Activated CD4-positive, CD25-positive, alpha-beta regulatory T cell (primary cell): ENCODE measurements at regions not wholly inside any gene's neighbourhood (a gene's known extent, or its start where the extent isn't known, plus 50 kb on each side); places are given as distances from the start of the nearest gene placed in this dataset.
"Not testable (repeated sequence)": the region's sequence is repeated elsewhere in the genome, so short reads cannot be mapped to it uniquely, and the experiment has no call there.

ENCODE experiments used
- DNase-seq, 4 experiments: peaks; one replicate each; lab custom pipeline; 2025; lab: John Stamatoyannopoulos, UW

DNA sequence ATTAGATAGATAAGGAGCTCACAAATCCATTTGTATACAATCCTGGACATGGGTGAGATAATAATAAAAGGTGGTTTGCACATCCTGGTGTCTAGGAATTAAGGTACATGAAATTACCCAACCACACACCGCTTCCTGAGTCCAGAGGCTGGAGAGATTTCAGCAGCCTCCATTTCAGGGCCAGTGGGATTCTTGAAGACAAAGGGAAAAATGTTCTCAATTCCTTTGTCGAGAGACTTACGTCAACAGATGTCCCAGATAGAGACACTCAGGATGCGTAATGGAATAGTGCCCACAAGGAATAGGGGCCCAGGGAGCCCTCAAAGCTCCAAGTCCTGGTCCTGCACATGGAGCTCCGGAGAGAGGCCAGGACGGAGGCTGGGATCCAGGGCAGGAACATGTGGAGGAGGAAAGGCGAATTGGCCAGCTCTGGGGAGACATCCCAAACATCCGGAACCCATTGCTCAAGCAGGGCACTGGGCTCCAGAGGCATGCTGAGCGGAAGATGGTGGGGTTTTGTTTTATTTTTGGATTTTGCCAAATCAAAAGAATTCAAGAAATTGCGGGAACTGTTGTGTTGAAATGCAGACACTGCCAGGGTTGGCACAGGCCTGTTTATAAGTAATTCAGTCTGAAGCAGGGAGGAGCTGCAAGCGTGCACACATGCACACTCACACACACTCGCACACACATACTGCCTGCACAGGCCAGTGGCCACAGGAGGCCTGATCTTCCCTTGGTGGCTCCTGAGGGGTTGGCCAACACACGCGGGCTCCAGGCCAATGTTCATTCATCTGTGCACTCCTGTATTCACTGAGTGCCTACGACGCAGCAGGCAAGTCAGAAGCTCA is 97.2 kb downstream of the NOG start:
- no peak for DNase-seq

- no peak for DNase-seq
Observed at GRCh38 chr17:56694825-56695224, 101.3 kb downstream of the NOG start.

DNA sequence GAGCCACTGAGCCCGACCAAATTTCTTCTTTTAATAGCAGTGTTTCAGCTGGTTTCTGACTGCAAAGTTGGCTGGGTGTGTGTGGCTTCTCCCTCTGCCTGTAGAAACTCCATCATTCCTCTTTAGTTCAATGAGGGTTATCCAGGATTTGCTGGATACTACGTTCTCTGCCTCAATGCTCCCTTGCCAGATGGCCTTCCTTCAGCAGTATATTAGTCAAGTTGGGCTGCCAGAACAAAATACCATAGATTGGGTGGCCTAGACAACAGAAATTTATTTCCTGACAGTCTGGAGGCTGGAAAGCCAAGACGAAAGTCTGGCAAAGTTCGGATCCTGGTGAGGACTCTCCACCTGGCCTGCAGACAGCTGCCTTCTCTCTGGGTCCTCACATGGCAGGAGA is 103.7 kb downstream of the NOG start:
- no peak for DNase-seq

DNA sequence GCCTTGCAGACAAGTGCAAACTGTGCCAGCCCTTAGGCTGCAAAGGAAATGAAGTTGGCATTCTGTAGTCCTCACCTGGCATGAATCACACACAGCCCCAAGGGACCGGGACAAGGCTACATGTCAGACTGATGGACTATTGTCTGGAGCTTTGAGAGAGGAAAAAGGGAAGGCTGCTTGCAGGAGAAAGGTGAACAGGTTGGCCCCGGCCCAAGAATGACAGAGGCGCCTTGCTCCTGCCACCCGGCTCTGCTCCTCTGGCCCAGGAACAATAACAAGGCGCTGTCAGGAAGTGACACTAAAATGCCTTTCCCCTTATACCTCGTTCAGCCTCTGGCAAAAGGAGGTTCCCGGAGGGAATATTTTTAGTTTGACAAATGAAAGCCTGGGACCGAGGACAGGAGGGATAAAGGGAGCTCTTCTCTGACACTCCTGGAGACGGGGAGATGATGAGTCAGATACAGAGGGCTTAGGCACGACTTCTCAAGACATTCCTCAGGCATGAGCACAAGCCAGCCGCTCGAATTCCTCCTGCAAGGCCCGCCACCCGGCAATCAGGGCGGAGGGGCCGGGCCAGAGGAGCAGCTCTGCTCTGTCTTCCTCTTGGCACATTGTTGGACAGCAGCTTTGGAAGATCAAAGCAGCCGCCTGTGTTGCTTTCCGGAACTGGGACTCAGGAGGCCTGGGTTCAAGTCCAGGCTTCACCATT is 105.8 kb downstream of the NOG start:
- no peak for DNase-seq

GRCh38 chr17:56700919-56701420 is 107.5 kb downstream of the NOG start:
- no peak for DNase-seq

DNA sequence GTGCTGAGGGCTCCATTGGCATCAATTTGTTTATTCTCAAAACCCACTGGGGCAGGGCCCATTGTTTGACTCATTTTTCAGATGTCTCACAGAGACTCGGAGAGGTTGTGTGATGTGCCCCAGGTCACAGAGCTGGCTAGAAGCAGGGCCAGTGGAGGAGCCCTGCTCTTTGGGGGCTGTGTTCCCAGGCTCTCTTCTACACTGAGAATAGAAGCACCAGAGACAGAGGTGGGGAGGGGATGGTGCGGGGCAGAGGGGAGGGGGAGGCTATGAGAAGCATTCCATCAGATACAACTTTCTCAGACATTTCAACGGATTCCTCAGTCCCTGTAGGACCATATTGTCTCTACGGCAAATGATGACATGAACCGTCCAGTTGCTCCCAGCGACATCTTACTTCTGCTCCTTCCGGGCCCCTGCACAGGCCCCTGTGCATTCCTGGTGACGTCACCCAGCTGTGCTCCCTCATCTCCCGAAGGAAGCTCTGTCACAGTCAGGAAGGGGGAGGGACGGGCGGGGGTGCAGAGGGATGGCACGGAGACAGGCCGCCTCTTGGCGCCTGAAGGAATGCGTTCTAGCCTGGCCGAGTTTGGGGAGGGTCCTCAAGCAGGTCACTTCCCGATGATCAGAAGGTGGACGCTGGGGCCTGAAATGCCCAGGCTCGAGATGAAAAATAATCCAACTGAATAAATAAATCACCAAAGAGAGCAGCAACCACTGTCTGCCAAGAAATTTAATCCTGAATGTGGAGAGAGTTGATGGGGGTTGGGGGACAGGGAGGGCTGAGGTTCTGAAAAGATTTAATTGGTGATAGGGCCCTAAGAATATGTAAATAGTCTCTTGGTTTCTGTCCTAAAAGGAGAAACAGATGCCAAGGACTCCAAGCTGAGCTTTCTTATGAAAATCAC is 114.1 kb downstream of the NOG start:
- no peak for DNase-seq

DNA sequence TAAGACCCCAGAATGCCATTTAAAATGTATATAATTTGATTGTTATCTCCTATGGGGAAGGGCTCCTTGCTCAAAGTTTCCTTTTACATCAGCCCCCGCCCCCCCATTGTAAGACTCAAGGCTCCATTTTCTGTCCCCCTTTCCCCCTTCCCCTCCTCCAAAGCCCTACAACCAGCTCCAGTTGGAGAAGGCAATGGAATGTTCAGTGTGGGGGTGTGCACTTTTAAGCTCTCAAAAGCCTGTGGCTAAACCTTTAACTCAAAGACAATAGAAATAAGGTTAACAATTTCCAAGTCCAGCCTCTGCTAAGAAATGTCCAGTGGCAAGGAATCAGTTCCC is 114.7 kb downstream of the NOG start:
- no peak for DNase-seq

- no peak for DNase-seq
Observed at GRCh38 chr17:56708670-56709410, 115.3 kb downstream of the NOG start.

- no peak for DNase-seq
Observed at GRCh38 chr17:56710986-56711385, 117.5 kb downstream of the NOG start.

DNA sequence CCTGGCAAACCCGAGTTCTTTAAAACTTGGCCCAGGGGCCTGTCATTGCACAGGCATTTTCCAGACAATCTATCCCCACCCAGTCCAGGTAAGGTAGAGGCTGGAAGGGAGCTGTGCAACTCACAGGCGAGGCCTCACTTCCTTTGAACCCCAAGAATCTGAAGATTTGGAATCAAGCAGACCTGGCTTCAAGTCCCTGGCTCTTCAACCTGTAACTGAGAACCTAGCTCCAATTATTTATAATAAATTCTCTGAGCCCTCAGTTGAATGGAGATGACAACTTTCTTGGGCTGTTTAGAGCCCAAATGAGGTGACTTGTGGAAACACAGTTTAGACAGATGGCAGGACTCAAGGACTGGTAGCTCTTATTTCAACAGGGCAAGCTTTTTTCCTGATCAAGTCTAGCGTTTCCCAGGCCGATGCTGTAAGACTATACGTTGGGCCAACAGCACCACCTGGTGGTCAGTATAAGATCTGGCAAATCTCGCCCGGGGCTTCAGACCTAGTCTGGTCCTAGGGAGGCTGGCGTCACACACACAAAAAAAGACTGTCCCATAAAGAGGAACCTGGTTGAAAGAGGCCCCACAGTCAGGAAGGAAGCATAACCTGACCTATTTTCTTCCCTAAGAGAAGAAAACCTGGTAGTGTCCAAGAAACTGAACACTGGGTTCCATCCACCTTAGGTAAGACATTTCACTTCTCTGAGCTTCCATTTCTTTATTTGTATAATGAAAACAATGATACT is 117.9 kb downstream of the C17orf67 start:
- peak; percentile 38 to 66 (median 49) for DNase-seq

DNA sequence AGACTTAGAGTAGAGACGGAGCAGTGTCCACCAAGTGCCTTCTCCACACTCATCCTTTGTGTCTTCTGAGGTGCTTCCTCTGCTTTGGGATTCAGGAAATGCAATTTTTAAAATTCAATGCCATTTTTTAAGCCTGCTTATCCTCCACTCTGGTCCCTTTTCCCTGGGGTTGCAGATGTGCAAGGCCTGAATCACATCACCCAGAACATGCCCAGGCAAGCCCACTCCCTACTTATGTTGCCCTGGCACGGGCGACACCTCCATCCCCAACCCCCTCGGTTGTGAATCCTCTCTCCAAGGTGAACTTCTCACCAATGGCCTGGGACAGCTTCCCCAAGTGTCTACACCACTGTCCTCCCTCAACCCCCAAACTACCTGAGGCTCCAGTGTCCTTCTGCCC is 116.2 kb downstream of the C17orf67 start:
- no peak for DNase-seq

- no peak for DNase-seq
Observed at GRCh38 chr17:56718515-56718914, 115.2 kb downstream of the C17orf67 start.

DNA sequence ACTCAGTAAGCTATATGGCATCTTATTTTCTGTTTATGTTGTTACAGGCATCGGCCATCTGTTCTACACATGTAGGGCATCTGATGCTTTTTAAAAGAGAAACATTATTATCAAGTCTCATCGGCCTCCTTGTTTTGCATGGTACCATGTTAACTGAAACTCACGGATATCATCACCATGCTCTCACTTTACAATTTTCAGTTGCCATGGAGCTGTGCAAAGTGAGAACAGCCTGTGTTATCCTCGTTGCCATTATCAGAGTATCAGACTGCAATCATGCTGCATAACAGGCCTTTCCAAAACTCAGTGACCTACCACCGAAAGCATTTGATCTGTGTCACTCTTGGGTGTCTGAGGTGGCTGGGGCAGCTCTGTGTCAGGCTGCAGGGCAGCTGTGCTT is 110.3 kb downstream of the C17orf67 start:
- DNase-seq, result no peak

- no peak for DNase-seq
Observed at GRCh38 chr17:56724664-56725063, 109.1 kb downstream of the C17orf67 start.

GRCh38 chr17:56725144-56725543 is 108.6 kb downstream of the C17orf67 start:
- no peak for DNase-seq

GRCh38 chr17:56727876-56728617 is 105.7 kb downstream of the C17orf67 start:
- DNase-seq, result no peak

DNA sequence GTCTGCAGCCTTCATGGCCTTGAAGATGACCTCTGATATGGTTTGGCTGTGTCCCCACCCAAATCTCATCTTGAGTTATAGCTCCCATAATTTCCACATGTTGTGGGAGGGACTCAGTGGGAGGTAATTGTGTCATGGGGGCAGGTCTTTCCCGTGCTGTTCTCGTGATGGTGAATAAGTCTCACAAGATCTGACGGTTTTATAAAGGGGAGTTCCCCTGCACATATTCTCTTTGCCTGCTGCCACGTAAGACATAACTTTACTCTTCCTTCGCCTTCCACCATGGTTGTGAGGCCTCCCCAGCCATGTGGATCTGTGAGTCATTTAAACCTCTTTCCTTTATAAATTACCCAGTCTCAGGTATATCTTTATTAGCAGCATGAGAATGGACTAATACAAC is 102.6 kb downstream of the C17orf67 start:
- DNase-seq, result not testable (repeated sequence)

DNA sequence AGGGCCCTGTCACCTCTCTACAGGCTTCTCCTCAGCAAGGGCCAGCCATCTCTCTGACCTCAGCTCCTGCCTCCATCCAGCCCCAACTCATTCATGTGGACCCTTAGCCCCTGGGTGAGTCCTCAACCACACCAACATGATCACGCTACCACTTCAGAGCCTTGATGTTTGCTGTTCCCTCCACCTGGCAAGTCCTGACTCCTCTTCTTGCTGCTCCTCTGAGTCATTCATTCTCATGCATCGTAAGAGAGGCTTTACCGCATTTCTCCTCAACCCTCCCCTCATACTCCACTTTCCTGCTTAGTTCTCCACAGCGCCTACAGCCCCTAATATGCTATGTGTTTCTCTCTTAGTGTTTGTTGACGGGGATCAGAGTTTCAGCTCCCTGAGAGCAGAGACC is 99.9 kb downstream of the C17orf67 start:
- no peak for DNase-seq

DNA sequence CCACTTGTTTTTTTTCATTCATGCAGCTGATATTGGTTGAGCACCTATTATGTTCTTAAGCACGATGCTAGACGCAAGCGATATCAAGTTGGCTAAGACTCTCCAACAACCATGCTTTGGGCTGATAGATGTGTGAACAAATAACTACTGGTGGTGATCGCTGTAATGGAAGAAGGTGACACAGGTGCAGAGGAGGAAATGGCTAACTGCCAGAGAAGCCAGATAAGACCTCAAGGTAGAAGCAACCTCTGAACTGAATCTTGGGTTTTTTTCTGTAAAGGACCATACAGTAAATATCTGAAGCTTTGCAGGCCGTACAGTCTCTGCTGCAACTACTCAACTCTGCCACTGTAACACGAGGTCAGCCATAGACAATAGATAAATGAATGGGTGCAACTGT is 97.9 kb downstream of the C17orf67 start:
- DNase-seq, result no peak
